C1 segment of cervical spinal cord (tissue), 14 donors: ENCODE measurements at regions not wholly inside any gene's neighbourhood (a gene's known extent, or its start where the extent isn't known, plus 50 kb on each side); places are given as distances from the start of the nearest gene placed in this dataset.

ENCODE experiments used
- DNase-seq, 14 donors: peaks; one replicate each; lab custom pipeline; 2025; lab: John Stamatoyannopoulos, UW

- no peak for DNase-seq
Measured at GRCh38 chr2:9137379-9138150, 69.0 kb upstream of the ASAP2 start.

DNA sequence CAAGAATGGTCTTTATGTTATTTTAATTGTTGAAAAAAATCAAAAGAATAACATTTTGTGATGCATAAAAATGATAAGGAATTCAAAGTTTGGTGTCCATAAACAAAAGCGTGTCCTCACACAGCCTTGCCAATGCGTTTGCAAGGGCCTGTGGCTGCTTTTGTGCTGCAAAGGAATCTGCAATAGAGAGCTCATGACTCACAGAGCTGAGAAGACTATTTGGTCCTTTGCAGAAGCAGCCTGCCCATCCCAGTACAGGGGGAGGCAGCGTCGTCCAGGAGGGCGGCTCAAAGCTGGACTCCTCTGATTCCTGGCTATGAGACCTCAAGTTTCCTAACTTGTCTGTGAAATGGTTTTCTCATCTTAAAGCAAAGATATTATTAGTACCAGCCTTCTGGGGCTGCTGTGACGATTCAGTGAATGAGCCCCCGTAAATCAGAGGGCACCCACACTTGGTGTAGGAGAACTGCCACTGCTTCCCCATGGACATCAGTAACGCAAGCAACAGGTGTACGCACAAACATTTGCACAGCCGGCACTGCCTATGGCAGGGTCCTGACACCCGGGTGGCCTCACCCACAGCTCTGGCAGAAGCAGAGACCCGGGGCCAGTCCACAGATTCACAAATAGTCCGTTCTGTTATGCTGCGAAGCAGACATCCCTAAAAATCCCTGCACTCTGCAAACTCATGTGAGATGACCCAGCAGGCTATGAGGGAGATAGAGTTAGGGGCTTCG is 70.6 kb upstream of the ASAP2 start:
- DNase-seq = no peak

DNA sequence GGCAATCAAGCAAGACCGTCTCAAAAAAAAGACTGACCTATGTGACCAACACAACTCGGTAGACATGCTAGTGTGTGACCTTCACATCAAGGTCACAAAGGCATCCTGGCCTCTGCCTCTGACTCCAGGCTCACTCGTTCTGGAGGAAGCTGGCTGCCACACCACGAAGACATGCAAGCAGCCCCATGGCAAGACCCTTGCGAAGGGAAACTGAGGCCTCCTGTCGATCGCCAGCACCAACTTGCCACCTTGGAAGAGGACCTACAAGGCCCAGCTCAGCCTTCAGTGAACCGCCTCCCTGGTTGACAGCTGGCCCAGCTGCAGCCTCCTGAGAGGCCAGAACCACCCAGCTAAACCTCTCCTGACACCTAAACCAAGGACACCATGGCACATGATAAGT is 79.3 kb upstream of the ASAP2 start:
- no peak for DNase-seq

DNA sequence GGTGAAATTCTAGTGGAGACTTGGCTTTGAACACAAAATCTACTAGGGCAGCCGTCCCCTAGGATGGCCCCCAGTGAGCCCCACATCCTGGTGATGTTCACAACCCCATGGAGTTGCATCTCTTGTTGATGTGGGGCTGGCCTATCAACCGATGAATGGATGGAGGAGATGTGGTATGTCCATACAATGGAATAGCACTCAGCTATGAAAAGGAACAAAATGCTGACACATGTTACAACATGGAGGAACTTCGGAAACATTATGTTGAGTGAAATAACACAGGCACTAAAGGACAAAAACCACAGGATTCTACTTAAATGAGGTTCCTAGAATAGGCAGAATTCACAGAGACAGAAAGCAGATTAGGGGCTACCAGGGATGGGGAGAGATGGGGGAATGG is 80.1 kb upstream of the ASAP2 start:
- DNase-seq = no peak

GRCh38 chr2:9124231-9124741 is 82.3 kb upstream of the ASAP2 start:
- no peak for DNase-seq

- DNase-seq = no peak
Measured at GRCh38 chr2:9123069-9123468, 83.5 kb upstream of the ASAP2 start.

- no peak for DNase-seq
Measured at GRCh38 chr2:9122367-9122766, 84.2 kb upstream of the ASAP2 start.

DNA sequence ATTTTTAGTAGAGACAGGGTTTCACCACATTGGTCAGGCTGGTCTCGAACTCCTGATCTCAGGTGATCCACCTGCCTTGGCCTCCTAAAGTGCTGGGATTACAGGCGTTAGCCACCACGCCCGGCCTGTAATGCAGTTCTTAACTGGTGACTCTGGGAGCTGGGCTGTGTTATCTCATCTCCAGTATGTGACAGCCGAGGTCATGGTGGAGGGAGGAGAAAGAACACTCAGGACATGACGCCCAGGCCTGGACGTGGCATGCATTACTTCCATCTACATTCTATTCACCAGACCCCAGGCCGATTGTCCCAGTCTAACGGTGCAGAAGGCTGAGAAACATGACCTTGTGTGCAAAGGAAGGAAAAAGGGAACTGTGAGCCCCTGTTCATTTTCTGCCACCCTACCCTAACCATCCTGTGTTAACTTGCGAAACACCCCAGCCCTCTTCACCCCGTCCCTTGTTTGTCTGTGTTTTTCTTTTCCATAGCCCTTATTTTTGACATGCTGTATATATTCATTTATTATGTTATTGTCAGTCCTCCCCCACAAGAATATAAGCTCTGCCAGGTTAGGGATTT is 88.1 kb upstream of the ASAP2 start:
- no peak for DNase-seq

DNA sequence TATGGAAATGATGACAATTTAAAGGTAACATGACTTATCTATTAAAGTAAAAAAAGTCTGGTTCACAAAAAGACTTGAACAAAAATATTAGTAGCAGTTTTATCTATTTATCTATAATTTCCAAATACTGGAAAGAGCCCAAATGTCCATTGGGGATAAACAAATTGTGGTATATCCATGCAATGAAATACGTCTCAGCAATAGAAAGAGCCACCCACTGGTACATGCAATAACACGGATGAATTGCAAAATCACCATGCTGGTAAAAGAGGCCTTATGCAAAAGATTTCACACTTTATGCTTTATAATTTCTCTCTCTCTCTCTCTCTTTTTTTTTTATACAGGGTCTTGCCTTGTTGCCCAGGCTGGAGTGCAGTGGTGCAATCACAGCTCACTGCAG is 91.4 kb upstream of the ASAP2 start:
- DNase-seq = no peak

DNA sequence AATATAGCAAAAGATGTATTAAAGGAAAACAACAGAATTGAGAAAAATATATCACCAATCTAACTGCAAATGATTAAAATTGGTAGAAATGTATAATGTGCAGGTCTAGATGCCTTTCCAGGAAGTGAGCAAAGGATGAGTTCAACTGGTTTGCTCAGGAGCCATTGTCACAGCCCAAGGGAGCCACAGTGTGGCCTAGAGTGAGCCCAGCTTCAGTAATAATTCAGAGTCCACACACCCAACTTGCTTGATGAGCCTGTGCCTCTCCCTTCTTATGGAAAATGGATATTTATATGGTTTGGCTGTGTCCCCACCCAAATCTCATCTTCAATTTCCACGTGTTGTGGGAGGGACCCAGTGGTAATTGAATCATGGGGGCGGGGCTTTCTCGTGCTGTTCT is 92.2 kb upstream of the ASAP2 start:
- no peak for DNase-seq

DNA sequence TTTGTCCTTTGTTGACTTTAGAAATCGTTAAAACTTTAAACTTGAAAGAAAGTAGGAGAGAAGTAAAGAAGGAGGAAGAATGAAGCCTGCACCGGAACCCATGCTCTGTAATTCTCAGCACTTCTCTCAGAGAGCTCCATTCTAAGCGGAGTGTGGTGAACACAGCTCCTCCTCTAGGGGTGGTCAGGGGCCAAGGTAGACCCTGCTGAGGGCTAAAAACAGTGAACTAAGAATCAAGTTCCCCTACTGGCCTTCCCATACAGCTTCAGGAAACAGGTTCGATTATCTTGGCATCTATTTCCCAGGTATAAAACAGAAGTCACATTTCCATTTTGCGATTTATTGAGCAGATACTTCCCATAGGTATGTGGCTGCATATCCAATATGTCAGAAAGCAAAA is 92.7 kb upstream of the ASAP2 start:
- DNase-seq = no peak

GRCh38 chr2:9113262-9113661 is 93.3 kb upstream of the ASAP2 start:
- DNase-seq = no peak

DNA sequence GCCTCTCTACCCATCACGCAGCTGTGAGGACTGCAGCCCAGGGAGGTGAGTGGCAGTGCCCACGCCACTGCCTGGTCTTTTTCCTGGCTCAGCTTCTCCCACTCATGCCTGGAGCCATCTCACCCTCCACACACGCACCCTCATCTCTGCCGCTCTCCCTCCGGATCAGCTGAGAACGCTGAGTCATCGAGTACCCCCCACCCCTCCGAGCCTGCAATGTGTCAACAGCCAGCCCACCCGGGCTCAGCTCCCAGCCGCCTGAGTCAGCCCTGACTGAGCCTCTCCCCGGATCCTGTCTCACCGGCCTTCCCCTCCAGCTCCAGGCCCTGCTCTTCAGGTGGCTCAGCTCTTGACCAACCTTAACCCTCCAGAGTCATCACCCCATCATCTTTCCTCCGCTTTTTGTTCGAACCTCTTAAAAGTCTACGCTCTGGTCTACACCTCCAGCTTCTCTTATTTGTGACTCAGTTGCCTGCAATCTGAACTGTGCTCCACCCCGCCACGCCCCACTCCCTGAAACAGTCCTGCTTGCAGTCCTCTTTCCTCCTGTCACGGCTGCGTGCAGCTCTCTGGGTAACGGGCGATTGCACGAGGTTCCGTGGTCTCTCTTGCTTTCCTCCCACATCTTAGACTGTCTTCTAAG is 94.4 kb upstream of the ASAP2 start:
- DNase-seq = peak in 1 of 14 donors; percentile 82

DNA sequence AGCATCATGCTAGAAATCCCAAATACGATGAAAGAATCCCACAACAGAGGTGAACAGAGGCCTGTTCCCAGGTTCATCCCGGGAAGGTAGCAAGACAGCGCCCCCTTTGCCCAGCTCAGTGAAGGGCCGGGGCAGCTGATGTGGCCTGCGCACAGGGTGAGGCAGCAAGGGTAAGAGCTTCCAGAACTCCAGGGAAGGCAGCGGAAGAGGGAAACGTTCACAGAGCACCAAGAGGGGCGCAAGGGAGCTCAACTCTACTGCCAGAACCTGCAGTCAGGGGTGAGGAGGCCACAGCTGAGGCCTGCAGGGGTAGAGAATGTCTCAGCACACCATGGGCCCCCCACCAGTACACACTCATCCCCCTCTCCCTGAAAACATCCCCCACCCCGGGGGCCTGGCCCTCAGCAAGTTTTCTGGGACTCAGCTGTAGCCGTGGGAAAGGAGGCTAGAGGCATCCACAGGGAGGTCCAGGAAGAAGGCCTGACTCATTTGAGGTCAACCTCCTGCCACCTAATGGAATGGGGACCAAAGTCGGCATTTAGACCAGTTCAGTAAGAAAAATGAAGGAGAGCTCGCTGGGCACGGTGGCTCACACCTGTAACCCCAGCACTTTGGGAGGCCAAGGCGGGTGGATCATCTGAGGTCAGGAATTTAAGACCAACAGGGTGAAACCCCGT is 95.6 kb upstream of the ASAP2 start:
- no peak for DNase-seq

DNA sequence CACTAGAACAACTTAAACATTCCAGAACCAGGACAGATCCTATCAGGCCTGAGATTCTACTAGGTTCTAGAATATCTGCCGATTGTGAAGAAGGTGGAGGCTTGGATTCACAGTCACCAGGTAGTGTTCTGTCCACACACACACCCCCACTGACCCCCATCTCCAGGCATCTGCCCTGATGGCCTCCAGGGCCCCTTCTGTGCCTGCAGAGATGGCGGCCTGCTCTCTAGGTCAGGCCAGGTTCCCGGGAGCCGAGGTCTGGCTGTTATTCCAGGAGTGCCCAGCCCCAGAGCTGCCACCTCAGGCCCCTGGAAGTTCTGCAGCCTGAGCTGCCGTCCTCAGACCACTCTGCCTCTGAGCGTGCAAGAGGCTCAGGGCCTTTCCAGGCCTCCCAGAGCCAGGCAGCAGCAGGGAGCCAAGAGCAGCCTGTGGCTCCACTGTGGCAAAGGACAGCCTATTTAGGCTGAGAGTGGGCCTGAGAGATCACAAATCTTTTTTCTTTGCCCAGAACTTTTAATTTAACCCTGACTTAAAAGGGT is 96.2 kb upstream of the ASAP2 start:
- no peak for DNase-seq

GRCh38 chr2:9109871-9110270 is 96.7 kb upstream of the ASAP2 start:
- no peak for DNase-seq

- peak in 1 of 14 donors; percentile 37 for DNase-seq
Measured at GRCh38 chr2:9108210-9108967, 98.2 kb upstream of the ASAP2 start.

DNA sequence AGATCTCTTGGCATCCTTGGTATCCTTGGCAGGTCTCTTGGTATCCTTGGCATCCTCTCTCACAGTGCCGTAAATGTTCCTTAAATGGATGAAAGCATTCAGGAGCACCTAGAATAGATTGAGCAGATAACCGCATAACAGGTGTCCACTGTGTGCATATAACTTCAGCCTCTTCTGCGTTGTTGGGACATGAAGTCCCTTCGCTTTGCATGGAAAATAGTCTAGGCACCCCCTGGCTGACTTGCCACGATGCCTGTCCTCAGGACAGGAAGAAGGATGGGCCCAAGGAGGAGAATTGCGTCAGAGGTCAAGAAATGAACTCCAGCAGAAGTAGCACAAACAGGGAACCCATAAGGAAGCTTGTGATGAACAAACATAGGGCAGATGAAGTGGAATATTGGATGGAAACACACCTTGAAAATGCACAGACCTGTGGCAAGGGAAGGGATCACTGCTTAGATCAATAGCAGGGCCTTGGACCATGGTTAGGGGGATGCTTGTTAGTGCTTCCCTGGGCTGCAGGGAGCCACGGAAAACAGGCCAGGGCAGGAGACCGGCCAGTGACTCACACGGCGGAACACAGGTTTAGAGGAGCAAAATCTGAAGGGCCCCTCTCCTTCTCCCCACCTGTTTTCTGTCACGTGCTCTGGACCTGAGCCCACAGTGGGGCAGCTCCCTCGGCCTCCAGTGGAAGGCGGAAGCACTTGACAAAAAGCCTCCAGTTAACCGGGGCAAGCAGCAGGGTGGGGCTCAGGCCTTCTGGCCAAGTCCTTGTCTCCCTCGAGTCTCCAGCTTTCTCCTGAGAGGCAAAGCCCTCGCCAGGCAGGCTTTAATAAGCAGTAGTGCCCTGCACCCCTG is 99.2 kb upstream of the ASAP2 start:
- no peak for DNase-seq

GRCh38 chr2:9106338-9107167 is 100.1 kb upstream of the ASAP2 start:
- DNase-seq = no peak
